NCI-H446 (cell line): ENCODE measurements at regions not wholly inside any gene's neighbourhood (a gene's known extent, or its start where the extent isn't known, plus 50 kb on each side); places are given as distances from the start of the nearest gene placed in this dataset.
"Not testable (repeated sequence)": the region's sequence is repeated elsewhere in the genome, so short reads cannot be mapped to it uniquely, and the experiment has no call there.

Experiments used
- DNase-seq, 2 experiments: peaks; one replicate each; lab custom pipeline; 2025; lab: John Stamatoyannopoulos, UW

- no peak for DNase-seq
Observed at GRCh38 chr2:183630964-183631363, 506.7 kb downstream of the NUP35 start.

GRCh38 chr2:183656121-183656520, 531.9 kb downstream of the NUP35 start:
- DNase-seq, result no peak

- DNase-seq, result peak; percentile 51 to 88
Observed at GRCh38 chr2:183665425-183665824, 541.2 kb downstream of the NUP35 start.

- DNase-seq, result peak in 1 of 2 experiments; percentile 29
Observed at GRCh38 chr2:183666031-183666430, 541.8 kb downstream of the NUP35 start.

- DNase-seq, result no peak
Observed at GRCh38 chr2:183671233-183671632, 547.0 kb downstream of the NUP35 start.

- no peak for DNase-seq
Observed at GRCh38 chr2:183678908-183679307, 554.7 kb downstream of the NUP35 start.

GRCh38 chr2:183680573-183680972, 556.3 kb downstream of the NUP35 start:
- no peak for DNase-seq

- DNase-seq, result no peak
Observed at GRCh38 chr2:183684686-183685085, 560.4 kb downstream of the NUP35 start.

- no peak for DNase-seq
Observed at GRCh38 chr2:183696028-183696427, 571.8 kb downstream of the NUP35 start.

GRCh38 chr2:183709829-183710228, 585.6 kb downstream of the NUP35 start:
- DNase-seq, result no peak

- no peak for DNase-seq
Observed at GRCh38 chr2:183718246-183718645, 594.0 kb downstream of the NUP35 start.

GRCh38 chr2:183723278-183723677, 599.0 kb downstream of the NUP35 start:
- DNase-seq, result no peak

- DNase-seq, result no peak
Observed at GRCh38 chr2:183729380-183729779, 605.1 kb downstream of the NUP35 start.

GRCh38 chr2:183740241-183740640, 616.0 kb downstream of the NUP35 start:
- DNase-seq, result no peak

- DNase-seq, result no peak
Observed at GRCh38 chr2:183752571-183752970, 628.3 kb downstream of the NUP35 start.

- DNase-seq, result no peak
Observed at GRCh38 chr2:183759033-183759432, 634.8 kb downstream of the NUP35 start.

- no peak for DNase-seq
Observed at GRCh38 chr2:183773775-183774174, 649.5 kb downstream of the NUP35 start.

GRCh38 chr2:183780072-183780471, 655.8 kb downstream of the NUP35 start:
- DNase-seq, result no peak

- no peak for DNase-seq
Observed at GRCh38 chr2:183782436-183782835, 658.2 kb downstream of the NUP35 start.

GRCh38 chr2:183788796-183789195, 664.6 kb downstream of the NUP35 start:
- not testable (repeated sequence) for DNase-seq

- DNase-seq, result not testable (repeated sequence)
Observed at GRCh38 chr2:183792165-183792924, 668.1 kb downstream of the NUP35 start.

- DNase-seq, result no peak
Observed at GRCh38 chr2:183798535-183798934, 674.3 kb downstream of the NUP35 start.

GRCh38 chr2:183799761-183800160, 675.5 kb downstream of the NUP35 start:
- no peak for DNase-seq

GRCh38 chr2:183803596-183803995, 679.4 kb downstream of the NUP35 start:
- DNase-seq, result peak in 1 of 2 experiments; percentile 46
